SK-N-SH (cell line): ENCODE measurements at regions not wholly inside any gene's neighbourhood (a gene's known extent, or its start where the extent isn't known, plus 50 kb on each side); places are given as distances from the start of the nearest gene placed in this dataset.

Source experiments
- CTCF ChIA-PET: fragments of 300-600, 350-600 bp; formaldehyde crosslinking; extraction: SDS; loops from one replicate; lab custom pipeline; 2021; lab: Yijun Ruan, JAX
- POLR2A ChIA-PET: fragments of 350-600 bp; sonication (Branson Sonifier 250); formaldehyde crosslinking; extraction: SDS; loops from one replicate; lab custom pipeline; 2020; ENCODE audit warnings: antibody characterized with exemption, inconsistent platforms; lab: Yijun Ruan, JAX
- DNase-seq: peaks from one replicate; pipeline ENCODE4 v3.0.0; 2012
- H2AFZ ChIP-seq: fragments of 200-600 bp; sonication (generic); 2 replicates; pipeline ENCODE4 v1.8.1; 2016; ENCODE audit warnings: antibody characterized with exemption, mild to moderate bottlenecking, low read depth
- H3F3A ChIP-seq: fragments of 200-600 bp; sonication (generic); replicated peaks from 2 replicates; pipeline ENCODE3; 2016; ENCODE audit warnings: antibody characterized with exemption, mild to moderate bottlenecking; ENCODE audit not compliant: insufficient read depth
- H3K27ac ChIP-seq, 2 experiments: fragments of 200-500 bp in 1 of 2; fragments of 200-600 bp in 1 of 2; sonication (Bioruptor generic) in 1 of 2; sonication (generic), shearing (Covaris generic) in 1 of 2; 2 replicates each; pipeline versions ENCODE4 v1.5.1 to v1.6.1; 2014 to 2016; ENCODE audit warnings: low read depth in 2 of 2, inconsistent platforms in 1 of 2, low read length in 1 of 2, mild to moderate bottlenecking in 1 of 2, mixed read lengths in 1 of 2
- H3K27me3 ChIP-seq: fragments of 200-600 bp; sonication (generic), shearing (Covaris generic); 2 replicates; pipeline ENCODE4 v1.6.1; 2016; ENCODE audit warnings: mixed run types; ENCODE audit not compliant: insufficient read depth
- H3K36me3 ChIP-seq, 2 experiments: fragments of 200-500 bp in 1 of 2; fragments of 200-600 bp in 1 of 2; sonication (Bioruptor generic) in 1 of 2; sonication (generic) in 1 of 2; replicated peaks in 1 of 2; 2 replicates each; pipeline versions ENCODE3 to v1.5.1; 2014 to 2016; ENCODE audit warnings: low read length in 1 of 2, mild to moderate bottlenecking in 1 of 2; ENCODE audit not compliant: insufficient read depth in 2 of 2, control insufficient read depth in 1 of 2
- H3K4me1 ChIP-seq, 2 experiments: fragments of 200-500 bp in 1 of 2; fragments of 200-600 bp in 1 of 2; sonication (Bioruptor generic) in 1 of 2; sonication (generic), shearing (Covaris generic) in 1 of 2; 2 replicates each; pipeline versions ENCODE4 v1.5.1 to v1.6.1; 2014 to 2016; ENCODE audit warnings: low read depth in 1 of 2, low read length in 1 of 2, mixed run types in 1 of 2; ENCODE audit not compliant: insufficient read depth in 2 of 2, control insufficient read depth in 1 of 2
- H3K4me2 ChIP-seq: fragments of 200-600 bp; sonication (generic), shearing (Covaris generic); 2 replicates; pipeline ENCODE4 v1.6.1; 2017; ENCODE audit warnings: mixed run types
- H3K4me3 ChIP-seq, 2 experiments: fragments of 200-500 bp in 1 of 2; fragments of 200-600 bp in 1 of 2; sonication (Bioruptor generic) in 1 of 2; sonication (generic), shearing (Covaris generic) in 1 of 2; 2 replicates each; pipeline versions ENCODE4 v1.5.1 to v1.8.1; 2014 to 2016; ENCODE audit warnings: low read depth in 2 of 2, inconsistent platforms in 1 of 2, low read length in 1 of 2, mild to moderate bottlenecking in 1 of 2, mixed read lengths in 1 of 2, moderate library complexity in 1 of 2
- H3K79me2 ChIP-seq: fragments of 200-600 bp; sonication (generic); 2 replicates; pipeline ENCODE4 v1.8.1; 2017; ENCODE audit warnings: mild to moderate bottlenecking; ENCODE audit not compliant: insufficient read depth
- H3K9ac ChIP-seq: fragments of 200-600 bp; sonication (generic); 2 replicates; pipeline ENCODE4 v1.6.1; 2017; ENCODE audit warnings: mixed run types
- H3K9me2 ChIP-seq: fragments of 200-600 bp; sonication (generic); 2 replicates; pipeline ENCODE4 v1.6.1; 2017; ENCODE audit warnings: mixed run types
- H3K9me3 ChIP-seq: fragments of 200-600 bp; sonication (generic); 2 replicates; pipeline ENCODE4 v1.6.1; 2017; ENCODE audit warnings: mixed run types, mild to moderate bottlenecking, moderate library complexity
- H4K20me1 ChIP-seq: fragments of 200-600 bp; sonication (generic); 2 replicates; pipeline ENCODE4 v1.6.1; 2017; ENCODE audit warnings: mild to moderate bottlenecking, mixed run types; ENCODE audit not compliant: insufficient read depth
- CHD2 ChIP-seq: fragments of 150-350 bp; IDR thresholded peaks from 2 replicates; pipeline ENCODE4 v1.6.1; 2018; ENCODE audit warnings: low read length; ENCODE audit not compliant: partially characterized antibody
- FOXJ3 ChIP-seq: sonication (generic); formaldehyde crosslinking; IDR thresholded peaks from 2 replicates; pipeline ENCODE4 v1.5.1; 2020; ENCODE audit warnings: mild to moderate bottlenecking, missing genetic modification reagents
- GATA2 ChIP-seq: sonication (generic); formaldehyde crosslinking; IDR thresholded peaks from 2 replicates; pipeline ENCODE4 v1.5.0; 2020; ENCODE audit warnings: mild to moderate bottlenecking, missing genetic modification reagents
- IRF3 ChIP-seq: fragments of 150-350 bp; IDR thresholded peaks from 2 replicates; pipeline ENCODE4 v1.6.1; 2016; ENCODE audit warnings: mild to moderate bottlenecking, low read depth, low read length
- JUND ChIP-seq: IDR thresholded peaks from 2 replicates; pipeline ENCODE4 v1.4.0; 2012
- MAX ChIP-seq: IDR thresholded peaks from 2 replicates; pipeline ENCODE4 v1.4.0; 2012; ENCODE audit warnings: low read depth
- NFIC ChIP-seq: IDR thresholded peaks from 2 replicates; pipeline ENCODE4 v1.4.0; 2012; ENCODE audit warnings: borderline replicate concordance
- NRF1 ChIP-seq: IDR thresholded peaks from 2 replicates; pipeline ENCODE4 v1.6.1; 2012; ENCODE audit warnings: low read depth, mild to moderate bottlenecking, low read length
- RAD21 ChIP-seq: IDR thresholded peaks from 2 replicates; pipeline ENCODE4 v1.6.1; 2012; ENCODE audit warnings: mild to moderate bottlenecking, low read length
- REST ChIP-seq: IDR thresholded peaks from 2 replicates; pipeline ENCODE4 v1.6.1; 2012; ENCODE audit warnings: mild to moderate bottlenecking, low read depth, low read length, moderate library complexity
- SIN3A ChIP-seq: IDR thresholded peaks from 2 replicates; pipeline ENCODE4 v1.6.1; 2012; ENCODE audit warnings: low read depth, mild to moderate bottlenecking, low read length, moderate library complexity, borderline replicate concordance
- SMC3 ChIP-seq: IDR thresholded peaks from 2 replicates; pipeline ENCODE4 v1.6.1; 2012; ENCODE audit warnings: low read depth, low read length, improper control_type of control experiment
- TAF1 ChIP-seq: IDR thresholded peaks from 2 replicates; pipeline ENCODE4 v1.6.1; 2012; ENCODE audit warnings: low read depth, mild to moderate bottlenecking, low read length, moderate library complexity, borderline replicate concordance
- TCF12 ChIP-seq: IDR thresholded peaks from 2 replicates; pipeline ENCODE4 v1.4.0; 2012
- TEAD4 ChIP-seq: IDR thresholded peaks from 2 replicates; pipeline ENCODE4 v1.4.0; 2012; ENCODE audit warnings: mild to moderate bottlenecking, borderline replicate concordance; ENCODE audit not compliant: insufficient read depth
- YY1 ChIP-seq: IDR thresholded peaks from 2 replicates; pipeline ENCODE4 v1.4.0; 2012; ENCODE audit warnings: low read depth, mild to moderate bottlenecking
- ZBTB33 ChIP-seq: IDR thresholded peaks from 2 replicates; pipeline ENCODE4 v1.4.0; 2012; ENCODE audit warnings: low read depth, borderline replicate concordance
- WGBS: methylation state at CpG from one replicate; pipeline ENCODE4 v1.1.6; 2017; ENCODE audit warnings: low lambda C conversion rate; 5-methylcytosine and 5-hydroxymethylcytosine counted together

GRCh38 chr1:36657826-36658225 is 175.1 kb upstream of the CSF3R start:
- Histone ChIP-seq H3K4me2 (no peak overlapping the region), H3K4me1 (no peaks in the 10 kb centered on the region), H3K79me2 (no peaks in the 10 kb centered on the region), H3F3A (no peaks in the 10 kb centered on the region), H2AFZ (no peak overlapping the region), H3K9me3 (no peaks in the 10 kb centered on the region), H3K36me3 (no peaks in the 10 kb centered on the region), H3K9me2 (no peaks in the 10 kb centered on the region), H4K20me1 (no peaks in the 10 kb centered on the region), H3K4me3 (no peak overlapping the region), H3K27ac (no peak overlapping the region), H3K9ac (no peak overlapping the region), H3K27me3 (no peaks in the 10 kb centered on the region)
- WGBS = 34% methylated on average over 5 of the region's 6 CpGs
- no peak for TF ChIP-seq GATA2 (CRISPR knock-in tag)
- no peak for TF ChIP-seq TEAD4
- TF ChIP-seq SIN3A = no peak
- TF ChIP-seq ZBTB33 = no peak
- no peak for TF ChIP-seq RAD21
- no peak for TF ChIP-seq YY1
- TF ChIP-seq TCF12 = no peak
- TF ChIP-seq NRF1 = no peak
- TF ChIP-seq JUND = no peak
- no peak for TF ChIP-seq MAX
- TF ChIP-seq NFIC = no peak
- TF ChIP-seq REST = no peak
- TF ChIP-seq FOXJ3 (CRISPR knock-in tag) = no peak
- TF ChIP-seq CHD2 = no peak
- no peak for TF ChIP-seq IRF3
- TF ChIP-seq SMC3 = no peak
- TF ChIP-seq TAF1 = no peak
- DNase-seq = no peak
- CTCF ChIA-PET = interaction anchor here (1.0 to 1.1 kb wide), 2 partner anchors 23 to 44 kb away, joined by 3 read pairs; no protein-coding TSS in a partner anchor
- POLR2A ChIA-PET = no interaction called here
